ENCODE measurements at regions not wholly inside any gene's neighbourhood (a gene's known extent, or its start where the extent isn't known, plus 50 kb on each side); places are given as distances from the start of the nearest gene placed in this dataset.

GRCh38 chr13:85241060-85241459 is 558.2 kb downstream of the SLITRK6 start:
- peak overlapping the region; percentile 41 for H3K27ac ChIP-seq
- TF ChIP-seq, protein P1, sequence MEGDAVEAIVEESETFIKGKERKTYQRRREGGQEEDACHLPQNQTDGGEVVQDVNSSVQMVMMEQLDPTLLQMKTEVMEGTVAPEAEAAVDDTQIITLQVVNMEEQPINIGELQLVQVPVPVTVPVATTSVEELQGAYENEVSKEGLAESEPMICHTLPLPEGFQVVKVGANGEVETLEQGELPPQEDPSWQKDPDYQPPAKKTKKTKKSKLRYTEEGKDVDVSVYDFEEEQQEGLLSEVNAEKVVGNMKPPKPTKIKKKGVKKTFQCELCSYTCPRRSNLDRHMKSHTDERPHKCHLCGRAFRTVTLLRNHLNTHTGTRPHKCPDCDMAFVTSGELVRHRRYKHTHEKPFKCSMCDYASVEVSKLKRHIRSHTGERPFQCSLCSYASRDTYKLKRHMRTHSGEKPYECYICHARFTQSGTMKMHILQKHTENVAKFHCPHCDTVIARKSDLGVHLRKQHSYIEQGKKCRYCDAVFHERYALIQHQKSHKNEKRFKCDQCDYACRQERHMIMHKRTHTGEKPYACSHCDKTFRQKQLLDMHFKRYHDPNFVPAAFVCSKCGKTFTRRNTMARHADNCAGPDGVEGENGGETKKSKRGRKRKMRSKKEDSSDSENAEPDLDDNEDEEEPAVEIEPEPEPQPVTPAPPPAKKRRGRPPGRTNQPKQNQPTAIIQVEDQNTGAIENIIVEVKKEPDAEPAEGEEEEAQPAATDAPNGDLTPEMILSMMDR (conservative IDR thresholded peaks at IDR 0.05): no peak

GRCh38 chr13:85236413-85236812 is 562.8 kb downstream of the SLITRK6 start:
- TF ChIP-seq, protein P1 (conservative IDR thresholded peaks at IDR 0.05): no peak
- no peak overlapping the region for H3K27ac ChIP-seq

DNA sequence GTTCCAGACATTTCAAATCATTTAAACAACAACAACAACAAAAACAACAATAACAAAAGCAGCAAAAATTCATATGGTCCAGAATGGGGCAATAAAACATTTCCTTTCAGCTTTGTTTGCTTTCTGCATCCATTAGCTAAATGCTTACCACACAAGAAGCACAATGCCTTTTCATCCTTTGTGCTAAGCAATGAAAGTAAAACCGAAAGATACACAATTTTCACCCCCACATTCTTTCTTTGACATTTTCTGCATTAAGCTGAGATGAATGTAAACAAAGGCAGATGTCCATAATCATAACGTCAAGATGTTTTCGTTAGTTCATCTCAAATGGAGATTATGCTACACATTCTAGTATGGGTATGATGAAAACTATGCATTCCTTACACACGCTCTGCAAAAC is 568.5 kb downstream of the SLITRK6 start:
- no peak overlapping the region for H3K27ac ChIP-seq
- TF ChIP-seq, protein P1 (conservative IDR thresholded peaks at IDR 0.05): no peak

GRCh38 chr13:85228692-85229091 is 570.5 kb downstream of the SLITRK6 start:
- TF ChIP-seq, protein P1 (conservative IDR thresholded peaks at IDR 0.05): no peak
- no peak overlapping the region for H3K27ac ChIP-seq

- TF ChIP-seq, protein P1 (conservative IDR thresholded peaks at IDR 0.05): no peak
- H3K27ac ChIP-seq: no peak overlapping the region
Measured at GRCh38 chr13:85223883-85224656, 575.1 kb downstream of the SLITRK6 start.

DNA sequence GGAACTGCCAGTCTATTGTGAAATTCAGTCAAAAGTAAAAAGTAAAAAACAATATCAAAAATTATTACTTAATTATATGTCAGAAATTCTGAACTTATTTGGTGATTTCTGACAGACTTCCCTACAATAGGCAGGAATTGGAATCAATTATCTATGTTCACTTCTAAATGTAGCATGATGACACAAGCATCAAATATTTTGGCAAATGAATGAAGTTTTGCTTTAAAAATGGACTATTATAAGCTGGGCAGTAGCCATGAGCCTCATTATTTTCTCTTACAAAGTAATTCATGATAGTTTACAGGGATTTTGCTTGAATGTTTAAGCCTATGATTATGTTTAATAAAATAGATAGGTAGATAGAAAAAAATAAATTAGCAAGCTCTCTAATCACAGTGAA is 582.6 kb downstream of the SLITRK6 start:
- H3K27ac ChIP-seq: no peak overlapping the region
- TF ChIP-seq, protein P1 (conservative IDR thresholded peaks at IDR 0.05): no peak

DNA sequence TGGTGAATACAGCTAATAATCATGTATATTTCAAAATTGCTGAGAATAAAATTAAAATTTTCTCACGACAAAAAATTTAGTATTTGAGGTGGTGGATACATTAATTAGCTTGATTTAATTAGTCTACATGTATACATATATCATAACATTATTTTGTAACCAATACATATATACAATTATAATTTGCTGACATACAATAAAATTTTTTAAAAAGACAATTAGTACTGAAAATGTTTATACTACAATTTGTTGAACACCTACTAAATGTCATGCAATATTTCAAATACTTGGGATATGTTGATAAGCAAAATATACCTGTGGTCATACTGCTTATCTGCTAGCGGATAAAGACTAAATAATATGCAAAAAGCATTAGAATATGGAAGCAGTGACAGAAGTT is 586.5 kb downstream of the SLITRK6 start:
- no peak overlapping the region for H3K27ac ChIP-seq
- TF ChIP-seq, protein P1 (conservative IDR thresholded peaks at IDR 0.05): no peak

Measured in VCaP (cell line).